NCI-H1048 (cell line): ENCODE measurements at regions not wholly inside any gene's neighbourhood (a gene's known extent, or its start where the extent isn't known, plus 50 kb on each side); places are given as distances from the start of the nearest gene placed in this dataset.
"Not testable (repeated sequence)": the region's sequence is repeated elsewhere in the genome, so short reads cannot be mapped to it uniquely, and the experiment has no call there.

Experiments
- DNase-seq: peaks from one replicate; lab custom pipeline; 2025; lab: John Stamatoyannopoulos, UW

DNA sequence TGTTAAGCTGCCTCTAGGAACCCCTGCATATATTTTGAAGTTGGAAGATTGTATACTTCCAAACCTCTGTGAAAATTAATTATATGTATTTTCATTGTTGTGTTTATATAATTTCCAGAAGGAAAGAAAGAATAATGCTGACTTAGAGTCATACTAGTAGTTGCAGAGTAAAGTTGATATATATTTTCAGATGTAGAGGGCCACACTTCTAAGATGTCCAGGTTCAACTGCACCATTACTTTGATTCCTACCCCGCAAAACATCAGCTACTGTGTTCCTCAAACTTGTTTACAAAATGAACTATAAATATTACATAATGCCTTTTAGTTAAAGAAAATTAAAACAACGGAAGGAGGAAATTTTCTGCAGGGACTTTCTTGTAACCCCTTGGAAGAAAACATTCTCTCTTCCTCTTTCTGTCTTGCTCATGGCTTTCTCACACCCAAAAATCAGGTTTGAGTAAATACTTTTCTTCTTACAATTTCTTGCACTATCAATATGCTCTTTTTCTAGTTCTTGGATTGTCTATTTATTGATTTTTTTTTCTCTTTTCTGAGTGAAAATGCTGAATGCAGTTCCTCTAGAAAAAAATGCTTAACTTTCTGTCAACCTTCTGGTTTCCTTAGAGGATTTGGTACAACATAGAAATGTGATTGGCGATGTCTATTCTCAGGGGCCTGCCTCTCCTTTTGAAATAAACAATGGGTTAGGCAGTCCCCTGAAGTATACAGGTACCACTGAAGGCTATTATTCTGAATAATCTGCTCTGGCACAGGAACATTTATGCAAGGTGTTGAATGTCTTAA, 867.8 kb downstream of the TTLL7 start:
- no peak for DNase-seq

DNA sequence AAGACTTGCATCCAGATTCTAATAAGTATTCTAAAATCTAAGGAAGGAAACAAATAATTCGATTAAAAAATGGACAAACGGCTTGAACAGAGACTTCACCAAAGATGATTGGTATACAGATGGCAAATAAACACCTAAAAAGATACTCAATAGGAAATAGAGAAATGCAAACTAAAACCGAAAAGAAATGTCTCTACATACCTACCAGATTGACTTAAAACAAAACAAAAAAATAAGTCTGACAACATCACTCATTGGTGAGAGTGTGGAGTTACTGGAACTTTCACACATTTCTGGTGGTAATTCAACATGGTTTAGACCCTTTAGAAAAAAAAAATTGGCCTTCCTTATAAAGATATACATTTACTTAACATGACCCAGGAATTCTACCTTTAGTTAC, 869.8 kb downstream of the TTLL7 start:
- DNase-seq: no peak

GRCh38 chr1:83125456-83125855, 873.5 kb downstream of the TTLL7 start:
- no peak for DNase-seq

DNA sequence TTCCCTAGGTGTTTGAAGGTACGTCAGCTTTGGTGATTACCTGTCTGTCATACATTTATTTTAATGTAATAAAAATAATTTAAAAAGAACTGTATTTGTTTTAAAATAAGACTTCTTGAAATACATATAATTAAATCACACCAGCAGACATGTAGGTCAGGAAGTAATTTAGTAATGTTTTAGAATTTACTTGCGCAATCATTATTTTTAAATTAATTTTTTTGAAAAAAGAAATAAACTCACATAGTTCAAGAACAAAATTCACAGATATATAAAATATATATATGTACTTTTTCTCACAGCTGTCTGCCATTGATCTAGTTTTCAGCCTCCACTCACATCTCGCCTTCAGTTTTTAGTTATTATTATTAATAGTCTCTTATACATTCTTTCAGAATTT, 875.9 kb downstream of the TTLL7 start:
- no peak for DNase-seq

- DNase-seq: no peak
Observed at GRCh38 chr1:83118472-83118871, 880.5 kb downstream of the TTLL7 start.

GRCh38 chr1:83117030-83117429, 881.9 kb downstream of the TTLL7 start:
- not testable (repeated sequence) for DNase-seq

DNA sequence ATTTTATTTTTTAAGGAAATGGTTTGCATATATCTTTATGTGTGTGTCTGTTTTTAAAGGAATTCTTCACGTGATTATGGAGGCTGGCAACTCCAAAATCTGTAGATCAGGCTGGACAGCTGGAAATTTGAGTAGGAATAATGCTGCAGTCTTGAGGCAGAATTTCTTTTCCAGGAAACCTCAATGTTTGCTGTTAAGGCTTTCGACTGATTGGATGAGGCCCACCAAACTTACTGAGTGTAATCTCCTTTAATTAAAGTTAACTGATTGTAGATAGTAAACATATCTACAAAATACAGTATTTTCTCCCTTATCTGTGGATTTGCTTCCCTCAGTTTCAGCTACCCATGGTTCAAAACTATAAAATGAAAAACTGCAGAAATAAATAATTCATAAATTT, 883.1 kb downstream of the TTLL7 start:
- no peak for DNase-seq

GRCh38 chr1:83114136-83114834, 884.6 kb downstream of the TTLL7 start:
- no peak for DNase-seq

DNA sequence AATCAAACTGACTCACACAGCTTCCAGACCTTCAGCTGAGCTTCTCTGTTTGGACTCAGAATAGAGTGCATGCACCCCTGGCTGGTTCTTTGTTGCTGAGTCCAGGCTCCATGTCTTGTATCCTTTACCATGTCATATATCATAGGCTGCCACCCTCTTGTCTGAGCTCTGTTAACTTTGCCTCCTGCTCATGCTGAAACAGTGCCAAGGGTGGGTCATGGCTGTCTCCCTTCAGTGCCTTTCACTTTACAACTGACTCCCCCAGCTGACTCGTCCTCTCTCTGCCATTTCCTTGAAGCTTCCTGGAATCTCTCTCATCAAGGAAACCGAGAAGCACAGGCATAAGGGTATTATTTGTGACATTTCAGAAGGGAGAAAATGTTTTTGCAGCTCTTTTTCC, 885.3 kb downstream of the TTLL7 start:
- no peak for DNase-seq

GRCh38 chr1:83112248-83112885, 886.6 kb downstream of the TTLL7 start:
- no peak for DNase-seq

GRCh38 chr1:83110156-83110555, 888.8 kb downstream of the TTLL7 start:
- no peak for DNase-seq

GRCh38 chr1:83109692-83110091, 889.2 kb downstream of the TTLL7 start:
- DNase-seq: no peak

- no peak for DNase-seq
Observed at GRCh38 chr1:83104558-83104957, 894.4 kb downstream of the TTLL7 start.

DNA sequence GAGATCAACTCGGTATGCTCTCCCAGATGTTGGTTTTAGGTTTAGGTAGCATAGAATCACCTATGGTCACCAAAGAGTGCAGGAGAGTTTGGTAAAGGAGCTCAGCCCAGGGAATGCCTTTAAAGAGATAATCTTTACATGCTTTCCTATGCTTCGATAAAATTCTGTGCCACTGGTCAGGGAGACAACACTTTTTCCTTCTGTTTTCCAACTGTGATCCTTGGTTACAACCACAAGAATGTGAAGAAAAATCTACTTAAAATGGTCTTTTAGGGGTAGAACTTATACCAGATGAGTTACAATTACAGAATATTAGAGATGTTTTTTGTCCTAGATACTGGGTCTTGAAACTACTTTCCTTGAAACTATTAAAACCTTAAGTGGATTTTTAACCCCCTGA, 895.6 kb downstream of the TTLL7 start:
- no peak for DNase-seq

DNA sequence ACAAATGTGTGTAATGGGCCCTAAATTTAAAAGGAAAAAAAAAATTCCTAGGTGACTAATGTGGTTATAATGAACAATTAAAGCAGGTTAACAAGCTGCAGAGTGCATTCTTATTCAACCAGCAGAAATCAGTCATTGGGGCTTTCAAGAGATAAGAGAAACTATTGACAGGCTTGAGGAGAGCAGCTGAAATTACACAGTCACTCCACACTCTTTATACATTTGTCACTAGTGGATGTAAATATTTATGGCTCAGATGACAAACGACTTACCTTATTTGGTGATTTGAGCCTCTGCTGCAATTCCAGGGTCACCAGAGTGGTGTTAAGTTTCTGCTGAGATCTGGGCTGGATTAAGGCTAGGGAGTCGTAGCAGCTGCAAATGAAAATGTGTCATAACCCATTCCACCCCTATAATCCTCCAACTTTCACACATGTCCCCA, 896.3 kb downstream of the TTLL7 start:
- no peak for DNase-seq

GRCh38 chr1:83101406-83101805, 897.5 kb downstream of the TTLL7 start:
- no peak for DNase-seq

GRCh38 chr1:83100133-83100532, 898.8 kb downstream of the TTLL7 start:
- DNase-seq: no peak

GRCh38 chr1:83098791-83099190, 900.1 kb downstream of the TTLL7 start:
- no peak for DNase-seq

- no peak for DNase-seq
Observed at GRCh38 chr1:83098131-83098530, 900.8 kb downstream of the TTLL7 start.

DNA sequence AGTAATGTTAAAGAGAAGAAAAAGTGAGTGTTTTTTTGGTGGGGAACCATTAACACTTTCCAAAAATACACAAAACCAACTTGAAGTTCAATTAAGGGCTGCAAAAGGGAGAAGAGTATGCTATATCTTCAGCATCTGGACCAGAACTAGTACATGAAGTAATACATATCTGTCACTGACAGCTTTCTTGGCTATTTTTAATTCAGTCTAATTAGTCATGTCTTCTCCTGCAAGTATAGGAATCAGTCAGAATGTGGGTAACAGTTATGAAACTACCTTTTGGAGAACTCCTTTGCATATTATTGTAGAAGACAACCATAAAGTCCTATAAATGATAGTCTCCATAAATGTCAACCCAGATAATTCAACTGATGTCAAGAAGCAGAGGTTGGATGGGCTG, 901.2 kb downstream of the TTLL7 start:
- no peak for DNase-seq

DNA sequence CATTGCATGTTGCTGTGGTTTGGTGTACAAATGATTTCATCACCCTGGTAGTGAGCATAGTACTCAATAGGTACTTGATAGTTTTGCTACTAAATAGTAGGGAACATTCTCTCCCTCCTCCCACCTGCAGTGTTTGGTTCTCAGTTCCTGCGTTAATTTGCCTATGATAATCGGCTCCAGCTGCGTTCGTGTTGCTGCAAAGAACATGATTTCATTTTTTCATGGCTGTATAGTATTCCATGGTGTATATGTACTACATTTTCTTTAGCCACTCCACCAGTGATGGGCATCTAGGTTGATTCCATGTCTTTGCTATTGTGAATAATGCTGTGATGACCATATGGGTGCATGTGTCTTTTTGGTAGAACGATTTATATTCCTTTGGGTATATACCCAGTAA, 903.4 kb downstream of the TTLL7 start:
- DNase-seq: no peak

GRCh38 chr1:83090195-83090594, 908.7 kb downstream of the TTLL7 start:
- DNase-seq: no peak

- DNase-seq: no peak
Observed at GRCh38 chr1:83087851-83088250, 911.1 kb downstream of the TTLL7 start.
